ENCODE measurements at regions not wholly inside any gene's neighbourhood (a gene's known extent, or its start where the extent isn't known, plus 50 kb on each side); places are given as distances from the start of the nearest gene placed in this dataset.

DNA sequence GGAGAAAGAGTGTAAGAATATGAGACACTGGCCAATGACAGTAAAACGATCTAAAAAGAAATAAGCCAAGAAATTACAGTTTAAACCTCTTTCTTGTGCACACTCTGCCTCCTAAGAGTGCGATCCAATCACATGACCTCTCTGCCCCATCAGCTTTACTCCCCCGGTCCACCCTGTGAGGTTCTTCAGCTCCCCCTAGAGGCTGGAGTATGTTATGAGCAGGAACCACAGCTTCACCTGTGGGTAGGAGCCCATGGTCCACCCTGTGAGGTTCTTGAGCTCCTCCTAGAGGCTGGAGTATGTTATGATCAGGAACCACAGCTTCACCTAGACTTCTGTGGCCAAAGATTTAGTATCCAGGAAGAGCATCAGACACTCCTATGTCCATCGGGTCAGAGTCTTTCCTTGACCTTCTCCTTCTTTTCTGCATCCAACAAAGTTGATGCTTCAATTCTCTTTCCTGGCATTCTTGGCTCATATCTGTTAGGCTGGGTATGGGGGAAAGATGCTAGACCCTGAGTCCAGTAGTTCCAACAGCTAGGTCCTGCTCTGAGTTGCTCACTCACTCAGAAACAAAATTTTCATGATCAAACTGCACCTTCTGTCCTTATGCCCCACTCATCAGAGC lies 164.0 kb downstream of the MINAR1 start:
- no peak for TF ChIP-seq EZH2 (IDR thresholded peaks at IDR 0.05; ENCODE audit: insufficient read depth, low read length)
- TF ChIP-seq, protein P1, sequence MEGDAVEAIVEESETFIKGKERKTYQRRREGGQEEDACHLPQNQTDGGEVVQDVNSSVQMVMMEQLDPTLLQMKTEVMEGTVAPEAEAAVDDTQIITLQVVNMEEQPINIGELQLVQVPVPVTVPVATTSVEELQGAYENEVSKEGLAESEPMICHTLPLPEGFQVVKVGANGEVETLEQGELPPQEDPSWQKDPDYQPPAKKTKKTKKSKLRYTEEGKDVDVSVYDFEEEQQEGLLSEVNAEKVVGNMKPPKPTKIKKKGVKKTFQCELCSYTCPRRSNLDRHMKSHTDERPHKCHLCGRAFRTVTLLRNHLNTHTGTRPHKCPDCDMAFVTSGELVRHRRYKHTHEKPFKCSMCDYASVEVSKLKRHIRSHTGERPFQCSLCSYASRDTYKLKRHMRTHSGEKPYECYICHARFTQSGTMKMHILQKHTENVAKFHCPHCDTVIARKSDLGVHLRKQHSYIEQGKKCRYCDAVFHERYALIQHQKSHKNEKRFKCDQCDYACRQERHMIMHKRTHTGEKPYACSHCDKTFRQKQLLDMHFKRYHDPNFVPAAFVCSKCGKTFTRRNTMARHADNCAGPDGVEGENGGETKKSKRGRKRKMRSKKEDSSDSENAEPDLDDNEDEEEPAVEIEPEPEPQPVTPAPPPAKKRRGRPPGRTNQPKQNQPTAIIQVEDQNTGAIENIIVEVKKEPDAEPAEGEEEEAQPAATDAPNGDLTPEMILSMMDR (IDR thresholded peaks at IDR 0.05; ENCODE audit: insufficient read depth, low read depth, low read length) = peak; percentile 74
